Testis (tissue), 2 donors: ENCODE measurements at regions not wholly inside any gene's neighbourhood (a gene's known extent, or its start where the extent isn't known, plus 50 kb on each side); places are given as distances from the start of the nearest gene placed in this dataset.

Experiments used
- CTCF ChIP-seq, 3 experiments: fragments of 450-650 bp in 2 of 3; fragments of 200-600 bp in 1 of 3; sonication (generic) in 1 of 3; IDR thresholded peaks; one replicate each; pipeline ENCODE4 v1.5.1; 2016 to 2019; ENCODE audit warnings: antibody characterized with exemption in 3 of 3, mild to moderate bottlenecking in 2 of 3, moderate library complexity in 1 of 3
- POLR2A ChIP-seq: fragments of 450-650 bp; IDR thresholded peaks from one replicate; pipeline ENCODE4 v1.6.1; 2017; ENCODE audit warnings: antibody characterized with exemption, mild to moderate bottlenecking, moderate library complexity

- TF ChIP-seq CTCF (IDR thresholded peaks at IDR 0.05) (no peak), POLR2A (no peak)
Measured at GRCh38 chr6:15730922-15731321, 68.1 kb upstream of the DTNBP1 start.
